Activated gamma-delta T cell treated with anti-CD3 and anti-CD28 coated beads, Interleukin-2, amount 50 U/mL, for 16 hours (primary cell): ENCODE measurements at regions not wholly inside any gene's neighbourhood (a gene's known extent, or its start where the extent isn't known, plus 50 kb on each side); places are given as distances from the start of the nearest gene placed in this dataset.
A peak's percentile ranks its signal among the peaks of the same experiment; 100 is the strongest.
"Not testable (repeated sequence)": the region's sequence is repeated elsewhere in the genome, so short reads cannot be mapped to it uniquely, and the experiment has no call there.

ENCODE experiments used
- DNase-seq: peaks from one replicate; pipeline ENCODE4 v3.0.0-alpha.2; 2020; ENCODE audit warnings: low read depth

GRCh38 chr7:101679653-101680173 lies 50.6 kb upstream of the MYL10 start:
- DNase-seq, result not testable (repeated sequence)

DNA sequence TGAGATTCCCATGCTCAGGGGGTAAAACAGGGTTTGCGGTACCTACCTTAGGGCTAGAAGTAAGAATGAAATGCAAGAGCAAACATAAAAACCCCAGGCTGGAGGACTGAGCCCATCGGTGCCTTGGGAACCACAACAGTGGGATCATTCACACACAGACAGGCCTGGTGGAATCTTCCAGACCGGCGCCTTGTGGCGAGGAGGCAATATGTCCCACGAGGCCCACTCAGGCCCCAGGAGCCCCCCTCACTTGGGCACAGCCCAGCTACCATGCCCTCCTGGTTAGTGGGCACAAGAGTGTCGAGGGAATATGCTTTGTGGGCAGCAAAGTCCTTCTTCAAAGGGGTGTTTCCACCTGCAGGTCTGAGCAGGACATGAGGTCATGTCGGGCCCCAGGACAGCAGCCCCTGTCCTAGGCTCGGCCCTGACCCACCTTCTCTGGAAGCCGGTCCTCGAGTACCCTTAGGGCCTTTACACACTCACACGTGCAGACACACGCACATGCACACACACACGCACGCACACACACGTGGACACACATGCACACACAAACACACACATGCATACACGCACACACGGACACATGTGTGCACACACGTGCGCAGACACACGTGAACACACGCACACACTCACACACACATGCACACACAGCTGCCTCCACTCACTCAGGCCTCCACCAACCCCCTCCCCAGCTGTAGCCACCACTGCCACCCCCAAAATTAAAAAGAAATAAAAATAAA lies 51.5 kb upstream of the MYL10 start:
- DNase-seq, result no peak

- no peak for DNase-seq
Observed at GRCh38 chr7:101681170-101682007, 52.3 kb upstream of the MYL10 start.

DNA sequence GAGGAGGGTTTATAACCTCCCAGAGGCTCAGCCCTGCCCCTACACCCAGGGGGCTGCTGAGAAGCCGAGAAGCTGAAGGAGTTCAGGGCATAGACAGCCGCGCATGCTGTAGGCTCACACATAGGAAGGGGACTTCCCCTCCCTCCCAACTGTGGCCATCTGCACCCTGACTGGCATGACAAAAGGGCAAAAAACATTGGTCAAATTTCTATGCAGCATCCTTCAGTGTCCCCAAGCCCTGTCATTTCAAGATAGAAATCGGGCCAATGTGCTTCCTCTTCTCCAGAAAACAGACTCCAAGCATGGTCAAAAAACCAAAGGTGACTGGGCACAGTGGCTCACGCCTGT lies 55.9 kb upstream of the MYL10 start:
- DNase-seq, result no peak

- no peak for DNase-seq
Observed at GRCh38 chr7:101686030-101686429, 56.9 kb upstream of the MYL10 start.

DNA sequence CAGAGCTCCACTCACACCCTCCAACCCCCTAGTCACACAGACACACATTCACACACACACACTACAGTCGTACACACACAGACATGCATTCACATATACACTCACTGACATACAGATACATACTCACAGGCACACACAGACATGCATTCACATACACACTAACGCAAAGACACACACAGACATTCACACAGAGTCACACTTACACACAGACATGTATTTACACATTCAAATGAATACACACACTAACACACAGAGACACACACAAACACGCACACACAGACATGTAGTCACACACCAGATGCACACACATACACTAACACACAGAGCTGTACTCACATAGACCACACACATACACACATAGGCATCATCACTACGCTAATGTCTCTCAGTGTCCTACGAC lies 58.0 kb upstream of the MYL10 start:
- no peak for DNase-seq

DNA sequence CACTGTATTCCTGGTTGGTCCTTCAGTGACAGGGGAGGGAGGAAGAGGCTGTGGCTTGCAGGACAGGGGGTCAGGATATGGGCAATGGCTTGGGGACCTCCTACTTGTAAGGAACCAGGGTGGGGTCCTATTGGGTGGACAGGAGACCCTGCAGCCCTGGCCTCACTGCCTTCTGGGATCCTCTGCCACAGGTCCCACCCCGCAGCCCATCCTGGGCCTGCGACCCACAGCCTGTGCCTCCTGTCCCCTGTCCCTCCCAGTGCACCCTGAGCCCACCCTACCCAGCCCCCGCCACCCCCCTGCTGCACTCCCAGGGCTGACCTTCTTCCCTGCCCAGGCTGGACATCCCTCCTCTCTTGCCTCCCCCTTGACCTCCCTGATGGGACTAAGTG lies 58.7 kb upstream of the MYL10 start:
- no peak for DNase-seq

DNA sequence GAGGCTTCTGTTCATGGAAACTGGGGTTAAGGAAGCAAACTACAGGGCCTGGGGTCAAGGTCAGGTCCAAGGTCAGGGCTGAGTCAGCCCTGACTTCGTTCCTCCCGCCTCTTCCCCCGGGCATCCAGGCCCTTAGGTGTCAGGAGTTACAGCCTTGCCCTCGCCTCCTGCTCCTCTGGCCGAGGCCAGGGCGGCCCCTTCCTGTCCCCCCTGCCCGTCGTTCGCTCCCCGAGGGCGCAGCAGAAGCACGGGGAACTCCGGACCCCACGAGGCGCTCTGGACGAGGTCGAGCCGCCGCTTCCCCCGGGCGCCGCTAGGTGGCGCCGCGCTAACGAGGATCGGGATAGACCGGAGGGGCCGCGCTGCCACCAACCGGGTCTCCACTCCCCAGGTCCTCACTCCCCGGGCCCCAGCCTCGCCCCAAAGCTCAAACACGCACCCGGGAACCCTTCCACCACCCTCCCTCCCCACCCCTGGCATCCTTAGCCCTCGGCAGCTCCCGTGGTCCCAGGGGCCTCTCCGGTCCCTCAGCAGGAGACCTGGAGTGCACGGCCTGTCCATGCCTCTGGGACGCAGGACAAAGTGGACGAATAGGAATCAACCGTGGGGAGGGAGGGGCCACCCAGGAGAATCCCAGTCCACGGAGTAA lies 59.2 kb upstream of the MYL10 start:
- DNase-seq, result peak; percentile 83

DNA sequence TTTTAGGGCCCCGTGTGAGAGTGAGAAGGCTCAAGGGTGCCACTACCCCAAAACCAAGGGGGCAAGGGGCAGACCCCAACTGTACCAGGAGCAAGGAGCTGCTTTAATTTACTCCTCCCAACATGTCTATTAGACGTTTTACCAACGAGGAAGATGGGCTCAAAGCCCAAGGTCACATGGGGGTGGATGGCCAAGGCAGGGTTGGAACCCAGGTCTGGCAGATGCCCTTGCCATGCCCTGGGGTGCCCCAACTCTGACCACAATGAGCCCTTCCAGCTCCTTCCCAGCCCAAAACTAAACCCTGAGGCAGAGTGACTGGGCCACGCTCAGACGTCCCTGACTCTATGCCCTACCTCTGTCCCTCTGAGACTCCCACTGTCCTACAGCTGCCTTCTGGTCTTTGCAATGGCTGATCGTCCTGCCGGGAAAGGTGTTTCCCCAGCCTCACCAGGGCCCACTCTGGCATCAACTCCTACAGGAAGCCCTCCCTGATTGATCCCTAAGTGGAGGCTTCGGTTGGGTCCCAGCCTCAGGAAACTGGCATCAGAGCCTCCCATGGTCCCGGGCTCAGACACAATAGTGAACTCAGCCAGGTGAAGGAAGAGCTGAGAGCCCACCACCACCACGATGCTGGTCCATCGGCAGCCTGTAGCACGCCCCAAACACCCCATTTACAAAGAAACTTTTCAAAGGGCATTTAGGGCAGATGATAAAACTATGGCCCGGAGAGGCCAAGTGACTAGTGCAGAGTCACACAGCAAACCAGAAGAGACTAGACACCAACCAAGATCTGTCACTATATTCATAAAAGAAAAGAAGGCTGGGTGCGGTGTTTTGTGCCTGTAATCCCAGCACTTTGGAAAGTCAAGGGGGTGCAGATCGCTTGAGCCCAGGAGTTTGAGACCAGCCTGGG lies 60.2 kb upstream of the MYL10 start:
- DNase-seq, result no peak

- no peak for DNase-seq
Observed at GRCh38 chr7:101690061-101690460, 61.0 kb upstream of the MYL10 start.

DNA sequence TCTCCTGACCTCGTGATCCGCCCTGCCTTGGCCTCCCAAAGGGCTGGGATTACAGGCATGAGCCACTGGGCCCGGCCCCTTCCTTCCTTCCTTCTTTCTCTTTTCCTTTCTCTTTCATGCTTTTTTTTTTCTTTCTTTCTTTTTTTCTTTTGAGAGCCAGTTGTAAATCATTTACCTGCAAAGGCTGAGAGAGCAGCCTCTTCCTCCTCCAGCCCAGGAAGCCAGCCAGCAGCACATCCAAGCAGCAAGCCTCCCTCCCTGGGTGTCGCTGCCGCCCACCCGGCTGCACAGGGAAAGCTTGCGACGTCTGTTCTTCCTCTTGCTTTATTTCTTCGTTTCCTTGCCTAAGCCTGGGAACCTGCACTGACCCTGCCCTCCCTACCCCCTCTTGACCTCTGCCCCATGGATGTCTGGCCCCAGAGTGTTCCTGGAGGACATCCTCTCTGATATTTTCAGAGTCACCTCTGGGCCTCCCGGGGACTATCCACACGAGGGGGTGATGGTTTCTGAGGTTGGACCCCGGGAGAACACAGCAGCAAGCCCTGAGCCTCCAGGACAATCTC lies 62.8 kb upstream of the MYL10 start:
- DNase-seq, result no peak

DNA sequence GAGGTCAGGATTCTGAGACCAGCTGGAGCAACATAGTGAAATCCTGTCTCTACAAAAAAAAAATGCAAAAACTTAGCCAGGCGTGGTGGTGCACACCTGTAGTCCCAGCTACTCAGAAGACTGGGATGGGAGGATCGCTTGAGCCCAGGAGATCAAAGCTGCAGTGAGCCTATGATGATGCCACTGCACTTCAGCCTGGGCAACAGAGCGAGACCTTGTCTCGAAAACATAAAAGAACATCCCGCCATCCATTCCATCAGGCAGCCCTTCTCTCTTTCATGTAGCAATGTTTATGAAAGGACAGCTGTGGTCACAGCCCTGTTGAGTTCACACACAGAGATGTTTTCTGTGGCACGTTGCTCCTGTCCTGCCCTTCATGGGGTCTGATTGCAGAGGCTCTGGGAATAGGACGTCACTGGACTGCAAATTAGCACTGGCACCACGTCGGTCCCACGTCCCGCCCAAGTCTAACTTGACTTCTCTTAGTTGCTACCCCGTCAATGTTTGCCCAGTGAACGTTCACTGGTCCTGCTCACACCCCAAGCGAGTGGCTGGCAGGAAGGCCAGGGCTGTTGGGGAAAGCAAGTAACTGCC lies 64.5 kb upstream of the MYL10 start:
- no peak for DNase-seq

- no peak for DNase-seq
Observed at GRCh38 chr7:101698964-101699363, 69.9 kb upstream of the MYL10 start.

GRCh38 chr7:101699399-101699798 lies 70.3 kb upstream of the MYL10 start:
- no peak for DNase-seq

DNA sequence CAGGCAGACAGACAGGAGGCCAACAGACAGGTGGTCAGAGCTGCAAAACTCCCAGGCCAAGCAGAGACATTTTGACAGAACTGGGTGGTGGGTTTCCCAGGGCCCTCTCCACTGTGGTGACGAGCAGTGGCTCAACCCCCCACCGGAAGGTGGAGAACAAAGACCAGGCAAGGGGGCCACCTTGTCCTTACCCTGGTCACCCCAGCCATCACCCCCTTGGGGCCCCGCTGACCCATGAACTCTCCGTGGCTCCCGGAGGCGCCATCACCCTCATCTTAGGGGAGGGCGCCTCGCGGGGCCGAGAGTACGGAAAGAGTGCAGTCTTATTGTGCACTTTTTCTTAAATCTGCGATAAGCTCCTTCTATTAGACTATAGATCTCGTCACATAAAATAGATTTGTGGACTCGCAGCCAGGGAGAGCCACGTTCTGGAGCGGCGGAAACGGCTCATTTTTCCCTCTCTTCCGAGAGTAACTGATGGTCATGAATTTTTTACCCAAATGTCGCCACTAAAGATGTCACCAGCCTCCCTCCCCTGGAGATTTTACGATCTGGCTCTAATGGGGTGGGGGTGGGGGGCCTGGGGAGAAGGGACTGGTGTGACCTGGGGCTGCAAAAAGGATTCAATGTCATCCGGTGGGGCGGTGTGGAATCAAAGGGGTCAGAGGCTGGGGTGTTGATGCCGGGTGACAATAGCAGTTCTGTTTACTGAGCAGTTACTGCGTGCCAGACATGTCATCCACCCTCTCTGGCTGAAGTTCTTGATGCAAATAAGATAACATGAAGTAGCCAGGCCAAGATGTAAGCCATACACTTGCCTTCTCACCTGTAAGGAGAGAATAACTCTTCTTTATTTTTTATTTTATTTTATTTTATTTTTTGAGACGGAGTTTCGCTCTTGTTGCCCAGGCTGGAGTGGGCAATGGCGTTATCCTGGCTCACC lies 71.1 kb upstream of the MYL10 start:
- DNase-seq, result no peak

GRCh38 chr7:101701153-101701794 lies 72.2 kb upstream of the MYL10 start:
- DNase-seq, result no peak

DNA sequence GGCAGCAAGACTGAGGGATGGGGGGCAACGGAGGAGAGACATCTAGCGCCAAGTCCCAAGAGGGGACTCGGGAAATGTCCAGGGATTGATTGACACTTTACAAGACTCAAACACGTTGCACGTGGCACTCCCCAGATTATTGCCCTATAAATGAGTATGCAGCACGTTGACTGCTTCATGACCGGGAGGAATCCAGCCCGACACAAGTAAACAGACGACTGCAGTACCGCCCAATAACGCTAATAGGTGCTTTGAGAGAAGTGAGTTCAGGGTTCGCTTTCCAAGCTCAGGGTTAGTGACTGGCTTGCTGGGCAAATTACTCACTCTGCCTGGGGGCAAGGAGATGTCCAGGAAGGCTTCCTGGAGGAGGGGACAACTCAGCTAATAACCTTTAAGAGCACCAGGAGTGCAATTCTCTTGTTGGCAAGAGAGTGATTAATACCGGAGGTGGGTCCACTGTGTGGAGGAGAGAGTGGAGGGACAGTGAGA lies 73.3 kb upstream of the MYL10 start:
- no peak for DNase-seq

DNA sequence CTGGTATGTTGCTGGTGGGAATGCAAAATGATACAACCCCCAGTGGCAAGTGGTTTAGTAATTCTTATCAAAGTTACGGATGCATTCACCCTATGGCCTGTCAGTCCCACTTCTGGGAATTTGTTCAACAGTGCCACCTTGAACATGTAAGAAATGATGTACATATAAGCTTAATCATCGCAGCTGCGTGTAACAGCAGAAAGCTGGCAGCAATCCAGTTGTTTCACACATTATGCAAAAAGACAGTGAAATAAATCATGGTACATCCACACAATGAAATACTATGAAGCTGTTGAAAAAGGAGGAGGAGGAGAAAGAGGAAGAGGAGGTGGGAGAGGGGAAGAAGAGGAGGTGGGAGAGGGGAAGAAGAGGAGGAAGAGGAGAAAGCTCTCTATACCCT lies 76.2 kb upstream of the MYL10 start:
- no peak for DNase-seq

DNA sequence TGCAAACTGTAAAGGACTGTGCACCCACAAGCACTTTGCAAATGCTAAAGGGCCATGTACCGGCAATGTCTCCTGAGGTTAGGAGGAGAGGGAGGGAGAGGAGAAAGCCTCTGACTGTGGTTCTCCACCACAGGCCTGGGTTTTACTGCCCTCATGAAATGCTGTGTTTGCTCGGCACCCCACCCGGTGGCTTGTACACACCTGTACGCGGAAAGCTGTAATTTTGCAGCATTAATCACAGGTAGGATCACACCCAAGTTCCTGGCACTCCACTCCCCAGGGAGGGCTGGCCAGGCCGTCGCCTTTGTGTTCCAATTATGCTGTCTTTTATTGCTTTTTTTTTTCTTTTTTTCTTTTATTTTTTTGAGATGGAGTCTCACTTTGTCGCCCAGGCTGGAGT lies 78.5 kb upstream of the MYL10 start:
- DNase-seq, result no peak
